GM19397 (cell line): ENCODE measurements at regions not wholly inside any gene's neighbourhood (a gene's known extent, or its start where the extent isn't known, plus 50 kb on each side); places are given as distances from the start of the nearest gene placed in this dataset.
"Not testable (repeated sequence)": the region's sequence is repeated elsewhere in the genome, so short reads cannot be mapped to it uniquely, and the experiment has no call there.

Experiments used
- ATAC-seq: cut with Tn5 transposase; IDR thresholded peaks from one replicate; pipeline ENCODE4 v1.9.1; 2021; ENCODE audit warnings: mild to moderate bottlenecking, moderate library complexity; ENCODE audit not compliant: unreplicated experiment

- peak; percentile 69 for ATAC-seq
These were observed 202.7 kb upstream of the SPOPL start for GRCh38 chr2:138298900-138299299.

GRCh38 chr2:138306626-138307025, 194.9 kb upstream of the SPOPL start:
- ATAC-seq = no peak

GRCh38 chr2:138307099-138307498, 194.5 kb upstream of the SPOPL start:
- ATAC-seq = no peak

GRCh38 chr2:138309760-138310159, 191.8 kb upstream of the SPOPL start:
- no peak for ATAC-seq

- ATAC-seq = no peak
These were observed 189.5 kb upstream of the SPOPL start for GRCh38 chr2:138312061-138312460.

GRCh38 chr2:138315619-138316018, 186.0 kb upstream of the SPOPL start:
- ATAC-seq = not testable (repeated sequence)

GRCh38 chr2:138319616-138320015, 182.0 kb upstream of the SPOPL start:
- ATAC-seq = no peak

GRCh38 chr2:138321458-138321857, 180.1 kb upstream of the SPOPL start:
- ATAC-seq = no peak

- no peak for ATAC-seq
These were observed 178.0 kb upstream of the SPOPL start for GRCh38 chr2:138323382-138324067.

- ATAC-seq = no peak
These were observed 177.3 kb upstream of the SPOPL start for GRCh38 chr2:138324068-138324771.

- no peak for ATAC-seq
These were observed 173.6 kb upstream of the SPOPL start for GRCh38 chr2:138327967-138328366.

GRCh38 chr2:138329162-138329561, 172.4 kb upstream of the SPOPL start:
- no peak for ATAC-seq

- no peak for ATAC-seq
These were observed 172.0 kb upstream of the SPOPL start for GRCh38 chr2:138329591-138329990.

- no peak for ATAC-seq
These were observed 168.4 kb upstream of the SPOPL start for GRCh38 chr2:138333121-138333520.

GRCh38 chr2:138333677-138334076, 167.9 kb upstream of the SPOPL start:
- ATAC-seq = no peak

GRCh38 chr2:138334323-138334722, 167.2 kb upstream of the SPOPL start:
- no peak for ATAC-seq

GRCh38 chr2:138335036-138335435, 166.5 kb upstream of the SPOPL start:
- no peak for ATAC-seq

- no peak for ATAC-seq
These were observed 165.4 kb upstream of the SPOPL start for GRCh38 chr2:138336146-138336545.

- no peak for ATAC-seq
These were observed 146.3 kb upstream of the SPOPL start for GRCh38 chr2:138355244-138355643.

GRCh38 chr2:138356178-138356577, 145.4 kb upstream of the SPOPL start:
- ATAC-seq = no peak

GRCh38 chr2:138359532-138359931, 142.0 kb upstream of the SPOPL start:
- no peak for ATAC-seq

GRCh38 chr2:138364554-138365162, 136.9 kb upstream of the SPOPL start:
- ATAC-seq = no peak
